GM19239 (cell line): ENCODE measurements at regions not wholly inside any gene's neighbourhood (a gene's known extent, or its start where the extent isn't known, plus 50 kb on each side); places are given as distances from the start of the nearest gene placed in this dataset.

Experiments used
- DNase-seq: peaks from one replicate; pipeline ENCODE4 v3.0.0; 2011; ENCODE audit warnings: low spot score; ENCODE audit not compliant: insufficient read length
- FAIRE-seq: peaks from 2 replicates; lab custom pipeline; 2011; peaks lifted over from hg19 to GRCh38; lab: Jason Lieb, UNC

DNA sequence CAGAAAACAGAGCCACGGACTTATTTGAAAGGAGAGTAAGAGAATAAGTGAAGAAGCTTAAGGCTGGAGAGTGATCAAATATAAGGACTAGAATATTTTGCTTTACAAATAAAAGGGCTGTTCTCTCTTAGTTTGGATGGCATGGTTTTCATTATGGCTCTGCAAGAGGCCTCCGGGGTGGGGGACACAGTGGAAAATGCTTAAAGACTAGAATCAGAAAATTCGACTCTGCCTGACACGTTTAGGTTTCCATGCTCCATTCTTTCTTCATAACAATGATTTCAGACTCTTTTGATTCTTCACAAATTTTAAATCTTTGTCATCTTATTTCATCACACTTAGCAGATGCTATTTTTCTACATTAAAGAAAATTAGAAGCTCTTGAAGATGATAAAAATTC, 632.4 kb upstream of the BOD1L1 start:
- FAIRE-seq = no peak
- no peak for DNase-seq

DNA sequence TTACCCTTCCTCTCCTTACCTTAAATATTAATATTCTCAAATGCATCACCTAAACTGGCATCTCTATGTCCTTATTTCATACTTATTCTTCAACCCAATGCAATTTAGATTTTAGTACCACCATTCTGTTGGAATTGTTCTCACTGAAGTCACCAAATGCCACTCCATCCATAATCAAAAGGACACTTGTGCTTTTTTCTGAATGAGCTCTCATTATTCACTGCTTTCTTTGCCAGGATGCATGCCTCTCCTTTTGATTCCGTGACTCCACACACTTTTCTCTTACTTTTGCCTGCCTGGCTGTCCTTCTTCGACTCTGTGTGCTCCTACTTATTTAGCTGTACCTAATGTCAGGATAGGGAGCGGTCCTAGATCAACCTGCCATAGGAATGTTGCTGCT, 633.1 kb upstream of the BOD1L1 start:
- no peak for DNase-seq
- no peak for FAIRE-seq

DNA sequence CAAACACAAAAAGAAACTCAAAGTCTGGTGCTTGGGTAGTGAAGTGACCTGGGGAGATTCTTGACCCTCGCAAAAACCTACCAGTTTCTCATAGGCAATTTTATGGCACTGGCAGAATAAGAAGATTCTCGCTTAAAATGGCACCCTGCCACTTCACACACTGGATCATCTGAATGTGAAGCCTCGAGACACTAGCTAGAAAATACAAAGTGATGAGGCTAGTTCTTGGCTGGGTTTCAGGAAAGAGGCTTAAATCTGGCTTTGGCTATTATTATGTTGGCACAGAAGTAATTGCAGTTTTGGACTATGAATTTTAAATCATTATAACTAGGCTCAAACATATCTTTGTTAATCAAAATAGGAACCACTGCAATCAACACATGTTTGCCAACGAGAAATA, 634.7 kb upstream of the BOD1L1 start:
- no peak for DNase-seq
- no peak for FAIRE-seq

DNA sequence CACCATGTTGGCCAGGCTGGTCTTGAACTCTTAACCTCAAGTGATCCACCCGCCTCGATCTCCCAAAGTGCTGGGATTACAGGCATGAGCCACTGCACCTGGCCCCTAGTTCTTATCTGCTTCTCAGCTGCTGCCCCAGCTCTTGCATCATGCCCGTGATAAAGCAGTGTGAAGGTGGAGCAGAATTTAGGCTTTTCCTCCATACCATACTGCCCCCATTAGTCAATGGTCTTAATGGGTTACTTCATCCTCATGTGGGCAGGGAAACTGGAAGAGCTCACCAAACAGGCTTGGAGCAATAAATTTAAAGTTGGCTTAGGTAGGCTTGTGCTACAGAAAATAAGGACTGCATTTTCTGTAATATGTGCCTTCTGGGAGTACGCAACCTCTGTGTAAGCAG, 636.9 kb upstream of the BOD1L1 start:
- DNase-seq (no peak), FAIRE-seq (no peak)

DNA sequence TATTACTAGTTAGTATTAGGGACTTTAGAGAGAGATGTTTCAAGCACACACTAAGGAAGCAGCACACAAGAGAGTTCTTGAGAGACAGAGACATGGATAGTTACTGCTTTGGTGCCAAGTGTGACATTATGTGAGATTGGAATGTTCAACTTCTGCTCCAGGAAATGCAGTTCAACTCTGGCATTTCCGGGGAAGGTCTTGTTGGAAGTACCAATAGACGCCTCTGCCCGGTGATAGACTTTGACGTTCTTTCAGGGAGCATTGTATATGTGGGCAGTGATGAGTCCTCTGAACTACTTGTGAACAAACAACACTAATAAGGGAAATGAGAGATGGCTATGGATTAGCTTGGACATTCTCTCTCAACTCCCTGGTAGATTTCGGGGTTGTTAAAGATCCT, 638.1 kb upstream of the BOD1L1 start:
- FAIRE-seq (no peak), DNase-seq (no peak)

DNA sequence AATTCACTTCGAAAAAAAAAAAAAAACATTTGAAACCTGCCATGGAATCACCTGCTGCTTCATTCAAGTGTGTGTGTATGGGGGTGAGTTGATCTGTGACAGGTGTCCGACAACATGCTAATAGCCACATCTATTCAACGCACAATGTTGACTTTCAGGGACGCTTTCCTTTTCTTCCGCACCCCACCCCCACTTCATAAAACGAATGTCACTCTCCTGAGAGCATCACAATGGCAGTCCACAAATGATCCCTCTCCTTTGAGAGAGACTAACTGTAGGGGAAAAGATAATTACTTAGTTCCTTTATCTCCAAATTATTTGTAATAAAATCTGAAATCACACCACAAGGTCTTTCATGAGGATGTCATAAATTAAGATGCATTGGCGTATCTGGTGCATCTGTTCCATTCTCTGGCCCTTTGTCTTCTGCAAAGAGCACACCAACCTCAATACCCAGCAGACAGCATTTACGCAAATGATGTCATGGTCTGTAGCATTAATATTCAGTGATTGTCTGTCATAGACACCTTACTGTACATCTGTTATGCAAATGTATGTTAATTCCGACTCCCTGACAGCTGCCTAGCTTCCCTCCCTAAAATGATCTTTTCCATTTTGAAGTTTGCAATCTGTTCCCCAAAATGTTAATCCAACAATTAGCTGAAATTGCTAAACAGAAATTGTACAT, 640.0 kb upstream of the BOD1L1 start:
- no peak for DNase-seq
- FAIRE-seq = no peak

DNA sequence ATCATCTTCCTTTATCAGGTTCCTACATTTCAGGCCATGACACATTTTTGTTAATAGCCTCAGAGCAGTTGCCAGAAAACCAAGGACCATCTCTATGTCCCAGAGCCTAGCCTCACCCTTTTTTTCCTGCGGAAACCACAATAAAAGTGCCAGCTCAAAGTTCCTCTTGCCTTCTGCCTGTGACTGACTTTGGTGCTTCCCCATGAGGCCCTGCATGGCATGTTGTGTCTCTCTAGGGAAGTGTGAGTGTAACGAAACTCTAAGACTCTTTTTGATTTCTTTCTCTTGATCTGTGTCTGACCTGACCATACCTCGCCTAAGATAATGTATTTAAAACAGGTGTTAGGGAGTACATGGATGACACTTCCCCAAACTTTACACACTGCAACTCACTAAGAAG, 642.3 kb upstream of the BOD1L1 start:
- FAIRE-seq (no peak), DNase-seq (no peak)

DNA sequence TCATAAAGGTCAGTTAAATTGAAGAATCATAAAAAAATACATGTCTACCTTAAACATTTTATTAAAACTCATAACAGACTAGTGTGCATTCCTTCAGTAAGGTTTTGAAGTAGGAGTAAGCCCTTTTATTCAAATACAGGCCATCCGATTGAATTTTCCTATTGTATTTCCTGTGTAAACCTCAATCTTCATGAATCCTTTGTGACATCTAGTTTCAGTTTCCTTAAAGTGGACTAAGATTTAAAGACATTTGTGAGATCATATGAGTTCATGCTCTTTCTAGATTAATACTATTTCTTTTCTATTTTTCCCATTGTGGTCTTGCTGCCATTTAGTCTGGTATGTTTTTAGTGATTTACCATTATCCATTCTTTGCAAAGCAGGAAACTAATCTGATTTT, 644.7 kb upstream of the BOD1L1 start:
- FAIRE-seq (no peak), DNase-seq (no peak)

DNA sequence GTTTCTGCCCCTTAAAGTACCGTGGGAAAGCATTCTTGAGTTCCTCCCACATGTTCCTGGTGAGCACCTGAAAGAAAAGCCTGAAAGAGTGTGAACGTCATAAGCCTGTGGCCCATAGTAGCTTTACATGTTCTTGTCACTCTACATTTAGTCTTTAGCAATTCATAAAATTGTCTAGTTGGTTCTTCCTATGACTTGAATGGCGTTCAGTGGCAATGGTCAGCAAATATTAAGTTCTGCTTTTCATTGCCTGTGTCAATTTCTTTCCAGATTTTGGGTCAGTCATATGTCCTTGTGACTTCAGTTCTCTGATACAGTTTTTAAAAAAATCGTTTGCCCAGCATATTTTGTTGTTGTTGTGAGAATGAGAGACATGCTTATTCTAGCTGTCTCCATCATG, 650.0 kb upstream of the BOD1L1 start:
- DNase-seq = no peak
- FAIRE-seq = no peak

DNA sequence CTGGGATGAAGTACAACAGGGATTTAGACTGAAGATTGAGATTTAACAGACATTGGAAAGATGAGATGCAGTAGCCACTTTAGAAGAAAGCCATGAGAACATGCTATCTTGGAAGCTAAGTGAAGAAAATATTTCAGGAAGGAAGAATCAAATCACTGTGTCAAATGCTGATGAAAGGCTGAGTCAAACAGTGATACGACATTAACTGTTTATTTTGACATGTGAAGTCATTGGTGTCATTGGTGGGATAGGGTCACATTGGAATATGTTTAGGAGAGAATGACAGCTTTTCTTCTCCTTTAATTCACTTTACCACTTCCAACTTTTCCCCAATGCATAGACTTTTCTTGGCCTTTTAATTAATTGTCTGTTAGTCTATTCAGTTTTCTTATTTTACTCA, 653.0 kb upstream of the BOD1L1 start:
- DNase-seq (no peak), FAIRE-seq (no peak)

DNA sequence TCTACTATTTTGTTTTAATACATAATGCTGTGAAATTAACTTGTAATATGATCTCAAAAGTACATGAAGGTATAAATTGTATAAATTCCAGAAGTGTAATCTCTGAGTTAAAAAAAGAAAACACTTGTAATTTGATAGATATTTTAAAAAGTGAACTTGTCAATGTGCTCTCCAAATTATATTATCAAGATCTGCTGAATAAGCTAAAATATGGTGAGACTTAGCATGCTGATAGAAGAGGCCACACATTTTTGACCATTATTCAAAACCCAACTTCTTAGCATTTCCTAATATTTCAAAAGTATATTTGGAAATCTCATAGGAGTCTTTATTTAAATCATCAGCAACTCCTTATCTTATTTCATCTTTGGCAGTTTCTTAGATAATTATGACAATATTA, 657.1 kb upstream of the BOD1L1 start:
- DNase-seq (no peak), FAIRE-seq (no peak)

DNA sequence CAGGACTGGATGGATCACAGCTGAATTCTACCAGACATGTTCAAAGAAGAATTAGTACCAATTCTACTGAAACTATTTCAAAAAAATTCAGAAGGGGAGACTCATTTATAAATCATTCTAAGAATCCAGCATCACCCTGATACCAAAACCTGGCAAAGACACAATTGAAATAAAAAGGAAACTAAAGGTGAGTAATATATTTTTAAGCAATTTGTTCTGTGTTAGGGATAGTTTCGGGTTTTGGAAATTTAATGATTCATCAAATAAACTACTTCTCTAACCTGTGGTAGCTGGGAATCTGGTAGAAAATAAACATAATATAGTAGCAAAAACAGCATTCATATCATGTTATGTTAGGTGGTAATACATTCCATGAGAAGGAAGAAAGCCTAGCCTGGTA, 662.2 kb upstream of the BOD1L1 start:
- DNase-seq = no peak
- FAIRE-seq = no peak

DNA sequence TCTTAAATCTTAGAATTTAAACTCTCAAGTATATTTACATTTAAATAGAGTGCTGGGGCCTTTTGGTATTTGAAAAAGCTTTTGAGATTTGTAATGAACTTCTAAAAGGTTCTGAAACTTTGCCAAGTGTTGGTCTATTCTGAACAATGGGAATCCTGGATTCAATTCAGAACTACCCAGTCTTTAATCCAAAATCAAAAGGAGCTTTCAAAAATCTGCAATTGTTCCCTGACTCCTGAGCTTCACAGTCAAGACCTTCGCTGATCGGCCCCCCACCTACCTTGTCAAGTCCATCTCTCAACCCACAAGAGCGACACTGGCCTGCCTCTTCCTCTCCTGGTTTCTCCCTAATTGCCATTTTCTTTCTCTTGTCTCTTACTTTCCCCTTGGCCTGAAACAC, 666.1 kb upstream of the BOD1L1 start:
- FAIRE-seq = no peak

DNA sequence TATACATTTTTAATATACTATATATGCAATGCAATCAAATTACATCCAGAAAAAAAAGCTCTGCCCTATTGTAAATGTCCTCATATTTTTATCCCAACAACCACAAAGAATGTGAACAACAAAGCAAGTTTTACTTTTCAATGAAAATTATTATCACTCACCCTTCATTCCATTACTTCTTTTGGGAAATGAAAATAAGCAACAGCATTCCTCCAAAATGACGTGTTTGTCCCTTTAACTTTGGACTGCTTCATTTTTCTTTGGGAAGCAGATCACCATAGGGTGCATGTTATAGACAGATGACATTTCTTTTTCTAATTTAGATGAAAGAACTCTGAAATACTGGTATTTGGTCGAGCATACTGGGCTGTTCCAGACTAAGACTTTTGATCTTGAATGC, 667.1 kb upstream of the BOD1L1 start:
- FAIRE-seq = no peak
- DNase-seq = no peak

More for the DNA sequence above, 666.1 kb upstream of the BOD1L1 start:
- DNase-seq = no peak

DNA sequence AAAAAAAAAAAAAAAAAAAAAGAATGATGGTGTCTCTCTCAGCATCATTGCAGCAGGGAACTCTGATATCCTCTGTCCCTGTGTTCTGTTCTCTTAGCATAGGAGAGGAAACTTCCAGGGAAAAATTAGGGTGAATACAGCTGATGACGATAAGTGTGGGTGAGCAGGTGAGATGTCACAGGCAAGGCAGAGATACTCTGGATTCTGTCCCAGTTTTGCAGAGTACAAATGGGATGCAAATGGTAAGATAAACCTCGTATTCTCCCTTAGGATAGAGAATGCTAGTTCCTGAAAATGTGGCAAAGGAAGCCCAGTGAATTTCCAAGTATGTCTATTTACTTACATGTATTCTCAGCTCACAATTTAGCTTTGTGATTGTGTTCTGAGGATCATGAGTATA, 671.6 kb upstream of the BOD1L1 start:
- no peak for DNase-seq
- no peak for FAIRE-seq

DNA sequence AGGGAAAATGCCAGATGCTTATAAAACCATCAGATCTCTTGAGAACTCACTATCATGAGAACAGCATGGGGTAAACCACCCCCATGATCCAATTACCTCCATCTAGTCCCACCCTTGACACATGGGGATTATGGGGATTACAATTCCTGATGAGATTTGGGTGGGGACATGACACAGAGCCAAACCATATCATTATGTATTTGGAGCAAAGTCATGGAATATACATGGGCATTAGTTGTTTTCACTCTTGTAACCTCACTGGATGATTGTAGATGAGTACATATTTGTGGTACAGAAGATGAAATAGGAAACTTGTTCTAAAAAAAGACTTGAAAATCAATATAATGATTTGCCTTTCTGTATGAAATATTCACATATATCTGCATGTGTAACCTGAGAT, 674.5 kb upstream of the BOD1L1 start:
- FAIRE-seq (no peak), DNase-seq (no peak)

DNA sequence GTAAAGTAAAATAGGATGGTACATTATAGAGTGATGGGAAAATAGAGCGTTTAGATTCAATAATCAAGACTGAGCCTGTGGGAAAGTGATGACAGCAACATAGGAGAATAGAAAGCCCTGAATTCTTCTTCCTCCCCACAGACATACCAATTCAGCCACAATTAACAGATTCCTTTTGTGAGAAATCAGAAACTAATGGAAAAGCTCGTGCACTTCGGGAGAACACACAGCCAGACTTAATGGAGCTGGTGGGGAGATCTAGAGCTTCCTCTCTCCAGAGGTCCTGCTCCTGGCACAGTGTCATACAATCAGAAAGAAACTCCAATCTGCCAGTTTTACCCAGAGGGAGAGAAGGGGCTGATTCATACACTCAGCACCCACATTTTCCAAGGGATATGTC, 676.3 kb upstream of the BOD1L1 start:
- no peak for DNase-seq
- no peak for FAIRE-seq

DNA sequence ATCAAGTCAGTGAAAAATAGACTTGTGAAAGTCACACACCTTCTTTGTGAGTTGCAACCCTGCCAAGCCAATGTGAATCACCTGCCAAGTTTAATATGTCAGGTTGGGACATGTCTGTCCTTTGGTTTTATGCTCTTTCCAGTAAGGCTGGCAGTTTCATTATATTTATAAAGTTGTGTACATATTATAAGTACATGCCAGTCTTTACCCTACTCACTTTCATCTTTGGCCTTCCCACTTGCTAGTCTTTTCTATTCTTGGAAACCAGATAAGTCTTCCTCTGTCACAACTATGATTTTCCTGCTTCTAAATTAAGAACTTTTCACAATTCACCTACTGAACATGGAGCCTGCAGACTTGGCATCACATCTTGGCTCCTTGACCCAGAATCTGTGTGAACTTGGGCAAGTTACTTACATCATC, 680.7 kb upstream of the BOD1L1 start:
- no peak for FAIRE-seq
- DNase-seq = no peak

DNA sequence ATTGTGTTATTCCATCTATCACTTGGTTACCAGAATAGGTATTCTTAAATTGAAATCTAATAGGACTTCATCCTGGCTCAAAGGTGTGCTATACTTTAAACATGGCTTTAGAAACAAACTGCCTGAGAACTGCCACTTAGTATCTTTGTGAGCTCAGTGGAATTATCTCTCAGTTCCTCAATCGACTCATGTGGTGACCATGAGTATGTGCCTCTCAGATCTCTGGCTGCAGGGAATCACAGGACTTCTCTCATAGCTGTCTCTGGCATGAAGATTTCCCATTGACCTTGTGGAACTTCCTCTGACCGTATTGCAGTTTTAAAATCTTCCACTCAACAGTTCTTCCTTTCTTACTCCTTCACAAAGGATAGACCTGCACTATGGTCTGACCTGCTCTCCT, 681.9 kb upstream of the BOD1L1 start:
- DNase-seq = no peak
- FAIRE-seq = no peak

DNA sequence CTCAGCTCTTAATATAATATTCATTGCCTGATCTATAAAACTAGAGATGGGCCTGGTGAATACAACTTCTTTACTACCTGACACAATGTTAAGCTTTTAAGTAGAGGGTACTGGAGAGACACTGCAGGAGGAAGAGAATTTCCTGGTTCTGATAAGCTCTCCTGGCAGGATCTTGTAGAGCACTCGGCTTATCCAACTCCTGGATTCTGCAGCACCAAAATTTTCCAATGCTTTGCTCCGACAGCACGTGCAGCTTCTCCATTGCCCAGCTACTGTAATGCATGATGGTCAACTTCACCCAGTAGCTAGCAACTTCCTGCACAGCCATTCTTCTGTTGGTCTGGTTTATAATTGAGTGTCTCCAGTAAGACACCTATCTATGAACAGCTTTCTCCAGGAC, 686.2 kb upstream of the BOD1L1 start:
- FAIRE-seq = no peak
- no peak for DNase-seq

DNA sequence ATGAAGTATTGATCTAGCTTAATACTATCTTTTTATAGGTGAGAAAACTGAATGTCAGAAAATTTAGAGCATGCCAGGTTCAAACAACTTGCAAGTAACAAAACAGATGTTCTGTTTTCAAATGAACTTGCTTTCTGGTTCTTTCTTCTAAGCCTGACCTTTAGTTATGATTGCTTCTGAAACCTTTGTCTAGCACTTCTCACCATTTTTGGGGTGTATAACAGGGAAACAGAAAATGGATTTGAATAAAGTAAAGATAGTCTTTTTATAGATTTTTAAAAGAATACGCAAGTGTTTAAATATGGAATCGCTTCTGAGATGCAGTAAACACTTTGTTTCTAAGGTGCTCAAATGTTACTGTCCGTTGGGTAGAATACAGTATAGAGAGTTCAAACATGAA, 687.2 kb upstream of the CPEB2 start:
- FAIRE-seq (no peak), DNase-seq (no peak)

DNA sequence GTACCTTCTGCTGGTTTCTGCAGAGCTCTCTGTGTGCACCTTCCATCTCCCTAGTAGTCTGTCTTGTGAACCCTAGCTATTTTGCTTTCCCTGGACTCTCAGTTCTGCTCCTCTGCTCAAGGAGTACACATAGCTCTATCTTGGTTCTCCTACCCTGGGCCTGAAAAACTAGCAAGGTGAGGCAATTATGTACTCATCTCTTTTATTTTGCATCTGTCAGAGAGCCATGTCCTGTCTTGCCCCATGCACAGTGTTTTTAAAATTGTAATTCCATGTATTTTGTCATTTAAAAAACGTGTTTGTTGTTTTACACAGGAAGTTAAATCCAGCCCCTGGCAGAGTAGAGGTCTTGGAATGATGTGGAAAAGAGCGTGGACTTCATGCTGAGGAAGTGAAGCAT, 684.9 kb upstream of the CPEB2 start:
- DNase-seq (no peak), FAIRE-seq (no peak)

DNA sequence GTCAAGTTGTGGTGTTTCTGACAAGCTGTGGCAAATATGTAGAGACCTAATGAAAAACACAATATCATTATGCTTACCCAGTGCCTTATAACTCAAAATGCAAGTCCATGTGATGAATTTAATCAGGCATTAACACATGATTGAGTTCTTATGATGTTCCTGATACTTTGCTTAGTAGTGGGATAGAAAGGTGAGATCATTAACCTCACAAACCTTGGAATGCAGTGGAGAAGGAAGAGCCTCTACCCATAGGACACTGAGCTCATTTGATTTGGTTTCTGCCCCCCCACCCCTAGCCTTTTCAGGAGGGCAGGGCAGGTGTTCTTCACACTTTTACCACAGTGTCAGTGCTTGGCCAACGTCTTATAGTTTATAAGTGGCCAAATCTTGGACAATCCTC, 683.6 kb upstream of the CPEB2 start:
- no peak for DNase-seq
- FAIRE-seq = no peak
